Activated CD8-positive, alpha-beta memory T cell treated with anti-CD3 and anti-CD28 coated beads for 1 hour (primary cell): ENCODE measurements at regions not wholly inside any gene's neighbourhood (a gene's known extent, or its start where the extent isn't known, plus 50 kb on each side); places are given as distances from the start of the nearest gene placed in this dataset.
"Not testable (repeated sequence)": the region's sequence is repeated elsewhere in the genome, so short reads cannot be mapped to it uniquely, and the experiment has no call there.

Source experiments
- DNase-seq, 2 donors: peaks; one replicate each; pipeline ENCODE4 v3.0.0-alpha.2; 2020; ENCODE audit warnings: low read depth in 1 of 2; ENCODE audit errors: extremely low read depth in 1 of 2

- DNase-seq = no peak
Observed at GRCh38 chr6:102832021-102832420, 1438.5 kb downstream of the GRIK2 start.

GRCh38 chr6:102820098-102820497 lies 1426.6 kb downstream of the GRIK2 start:
- no peak for DNase-seq

- DNase-seq = no peak
Observed at GRCh38 chr6:102815207-102815606, 1421.7 kb downstream of the GRIK2 start.

- no peak for DNase-seq
Observed at GRCh38 chr6:102813489-102814275, 1420.2 kb downstream of the GRIK2 start.

- no peak for DNase-seq
Observed at GRCh38 chr6:102812242-102812641, 1418.7 kb downstream of the GRIK2 start.

- not testable (repeated sequence) for DNase-seq
Observed at GRCh38 chr6:102808944-102809505, 1415.5 kb downstream of the GRIK2 start.

GRCh38 chr6:102799051-102799450 lies 1405.5 kb downstream of the GRIK2 start:
- no peak for DNase-seq

GRCh38 chr6:102798636-102799035 lies 1405.1 kb downstream of the GRIK2 start:
- DNase-seq = no peak

- DNase-seq = no peak
Observed at GRCh38 chr6:102793752-102794151, 1400.2 kb downstream of the GRIK2 start.

GRCh38 chr6:102774326-102774725 lies 1380.8 kb downstream of the GRIK2 start:
- DNase-seq = no peak

- DNase-seq = no peak
Observed at GRCh38 chr6:102773636-102774035, 1380.1 kb downstream of the GRIK2 start.

- no peak for DNase-seq
Observed at GRCh38 chr6:102766963-102767362, 1373.5 kb downstream of the GRIK2 start.

GRCh38 chr6:102764317-102764716 lies 1370.8 kb downstream of the GRIK2 start:
- DNase-seq = no peak

GRCh38 chr6:102763891-102764290 lies 1370.4 kb downstream of the GRIK2 start:
- DNase-seq = no peak

- DNase-seq = no peak
Observed at GRCh38 chr6:102761872-102762271, 1368.4 kb downstream of the GRIK2 start.

GRCh38 chr6:102759415-102759814 lies 1365.9 kb downstream of the GRIK2 start:
- DNase-seq = no peak

- not testable (repeated sequence) for DNase-seq
Observed at GRCh38 chr6:102758536-102758935, 1365.0 kb downstream of the GRIK2 start.

GRCh38 chr6:102749210-102749971 lies 1355.9 kb downstream of the GRIK2 start:
- no peak for DNase-seq

GRCh38 chr6:102746941-102747340 lies 1353.4 kb downstream of the GRIK2 start:
- no peak for DNase-seq

- DNase-seq = no peak
Observed at GRCh38 chr6:102742754-102743356, 1349.3 kb downstream of the GRIK2 start.

- no peak for DNase-seq
Observed at GRCh38 chr6:102742028-102742427, 1348.5 kb downstream of the GRIK2 start.
